ENCODE measurements at regions not wholly inside any gene's neighbourhood (a gene's known extent, or its start where the extent isn't known, plus 50 kb on each side); places are given as distances from the start of the nearest gene placed in this dataset.

- TF ChIP-seq CTCF (IDR thresholded peaks at IDR 0.05) (no peak), POLR2A (IDR thresholded peaks at IDR 0.05) (no peak)
Measured at GRCh38 chr19:29367791-29368222, 154.9 kb upstream of the UQCRFS1 start.
